DOHH2 (cell line): ENCODE measurements at regions not wholly inside any gene's neighbourhood (a gene's known extent, or its start where the extent isn't known, plus 50 kb on each side); places are given as distances from the start of the nearest gene placed in this dataset.

Source experiments
- CTCF ChIP-seq: fragments of 200-600 bp; sonication (generic); IDR thresholded peaks from one replicate; pipeline ENCODE4 v1.5.1; 2014; ENCODE audit warnings: antibody characterized with exemption, mild to moderate bottlenecking, low read depth, low read length; ENCODE audit not compliant: poor library complexity, severe bottlenecking
- EZH2phosphoT487 ChIP-seq: fragments of 200-600 bp; sonication (generic); IDR thresholded peaks from 2 replicates; pipeline ENCODE4 v1.6.1; 2017; ENCODE audit warnings: borderline replicate concordance, mild to moderate bottlenecking, antibody characterized with exemption, low read length, moderate library complexity, mixed read lengths

- TF ChIP-seq CTCF (no peak), EZH2phosphoT487 (no peak)
Observed at GRCh38 chr1:88274431-88274830, 409.6 kb upstream of the PKN2 start.
